IMR-90 (cell line): ENCODE measurements at regions not wholly inside any gene's neighbourhood (a gene's known extent, or its start where the extent isn't known, plus 50 kb on each side); places are given as distances from the start of the nearest gene placed in this dataset.

ENCODE experiments used
- ATAC-seq: fragments of 200-7000 bp; cut with Tn5 transposase; 2 replicates; pipeline ENCODE4 v1.9.1; 2020; ENCODE audit warnings: low read depth, mild to moderate bottlenecking, moderate library complexity
- BruUV-seq: library from RNA; stranded (reverse); fragments of 400-500 nt; replicated peaks from 2 replicates; lab custom pipeline; 2021; lab: Mats Ljungman, UMichigan
- CTCF ChIA-PET: fragments of 300-600 bp; formaldehyde crosslinking; extraction: SDS; loops from one replicate; lab custom pipeline; 2021; ENCODE audit warnings: antibody characterized with exemption; lab: Yijun Ruan, JAX
- POLR2A ChIA-PET: fragments of 300-600 bp; sonication (Branson Sonifier 250); formaldehyde crosslinking; loops from one replicate; lab custom pipeline; 2022; ENCODE audit warnings: antibody characterized with exemption; ENCODE audit not compliant: unreplicated experiment; lab: Charles Lee
- DNase-seq: peaks from one replicate; pipeline ENCODE4 v3.0.0; 2013
- H2AFZ ChIP-seq: replicated peaks from 2 replicates; pipeline ENCODE3; 2013; ENCODE audit warnings: low read length, mild to moderate bottlenecking; ENCODE audit not compliant: poor library complexity
- H2AK5ac ChIP-seq: 2 replicates; pipeline ENCODE4 v1.6.1; 2013; ENCODE audit warnings: low read depth, low read length, inconsistent platforms
- H2AK9ac ChIP-seq: replicated peaks from 2 replicates; pipeline ENCODE3; 2013; ENCODE audit warnings: mild to moderate bottlenecking, low read depth, low read length, moderate library complexity; ENCODE audit not compliant: poor library complexity
- H2BK120ac ChIP-seq: 2 replicates; pipeline ENCODE4 v1.6.1; 2013; ENCODE audit warnings: low read depth, low read length, inconsistent platforms
- H2BK15ac ChIP-seq: 3 replicates; pipeline ENCODE4 v1.6.1; 2013; ENCODE audit warnings: low read depth, low read length, inconsistent platforms
- H2BK20ac ChIP-seq: 2 replicates; pipeline ENCODE4 v1.6.1; 2013; ENCODE audit warnings: low read depth, mild to moderate bottlenecking, inconsistent platforms, low read length, moderate library complexity
- H2BK5ac ChIP-seq: 2 replicates; pipeline ENCODE4 v1.6.1; 2013; ENCODE audit warnings: mild to moderate bottlenecking, low read depth, low read length, inconsistent platforms; ENCODE audit not compliant: poor library complexity, severe bottlenecking
- H3K14ac ChIP-seq: replicated peaks from 2 replicates; pipeline ENCODE4 v1.6.1; 2013; ENCODE audit warnings: low read depth, low read length, inconsistent platforms
- H3K18ac ChIP-seq: 2 replicates; pipeline ENCODE4 v1.6.1; 2013; ENCODE audit warnings: low read depth, low read length, control low read depth
- H3K23ac ChIP-seq: 2 replicates; pipeline ENCODE4 v1.6.1; 2013; ENCODE audit warnings: low read depth, low read length, inconsistent platforms
- H3K27ac ChIP-seq: 2 replicates; pipeline ENCODE4 v1.5.1; 2013; ENCODE audit warnings: mild to moderate bottlenecking, control low read depth, low read length; ENCODE audit not compliant: insufficient read depth
- H3K27me3 ChIP-seq: 2 replicates; pipeline ENCODE4 v1.6.1; 2013; ENCODE audit warnings: low read length; ENCODE audit not compliant: control insufficient read depth, insufficient read depth
- H3K36me3 ChIP-seq: 2 replicates; pipeline ENCODE4 v1.6.1; 2013; ENCODE audit warnings: low read length, mixed read lengths; ENCODE audit not compliant: control insufficient read depth, insufficient read depth
- H3K4ac ChIP-seq: 2 replicates; pipeline ENCODE4 v1.6.1; 2013; ENCODE audit warnings: low read depth, low read length, inconsistent platforms
- H3K4me1 ChIP-seq: 2 replicates; pipeline ENCODE4 v1.6.1; 2013; ENCODE audit warnings: low read length, mixed read lengths; ENCODE audit not compliant: control insufficient read depth, insufficient read depth
- H3K4me2 ChIP-seq: 2 replicates; pipeline ENCODE4 v1.6.1; 2013; ENCODE audit warnings: low read depth, mild to moderate bottlenecking, control low read depth, low read length, moderate library complexity
- H3K4me3 ChIP-seq: 2 replicates; pipeline ENCODE4 v1.5.1; 2013; ENCODE audit warnings: low read depth, mild to moderate bottlenecking, control low read depth, low read length, moderate library complexity; ENCODE audit not compliant: insufficient read depth
- H3K56ac ChIP-seq: 2 replicates; pipeline ENCODE4 v1.6.1; 2013; ENCODE audit warnings: low read length, inconsistent platforms; ENCODE audit not compliant: insufficient read depth; ENCODE audit errors: extremely low read depth
- H3K79me1 ChIP-seq, 2 experiments: 2 replicates each; pipeline ENCODE4 v1.6.1; 2013; ENCODE audit warnings: low read length in 2 of 2, inconsistent platforms in 1 of 2, low read depth in 1 of 2
- H3K9ac ChIP-seq: 2 replicates; pipeline ENCODE4 v1.6.1; 2013; ENCODE audit warnings: low read depth, low read length, control low read depth
- H3K9me1 ChIP-seq: 2 replicates; pipeline ENCODE4 v1.6.1; 2013; ENCODE audit warnings: low read length, inconsistent platforms; ENCODE audit not compliant: insufficient read depth
- H3K9me3 ChIP-seq: 2 replicates; pipeline ENCODE4 v1.6.1; 2013; ENCODE audit warnings: low read length; ENCODE audit not compliant: control insufficient read depth, insufficient read depth
- H4K20me1 ChIP-seq: 2 replicates; pipeline ENCODE4 v1.6.1; 2013; ENCODE audit warnings: low read length, inconsistent platforms; ENCODE audit not compliant: insufficient read depth
- H4K5ac ChIP-seq: 2 replicates; pipeline ENCODE4 v1.6.1; 2013; ENCODE audit warnings: mild to moderate bottlenecking, low read depth, low read length, control low read depth
- H4K8ac ChIP-seq, 2 experiments: 2 replicates each; pipeline ENCODE4 v1.6.1; 2013; ENCODE audit warnings: low read depth in 2 of 2, low read length in 2 of 2, control low read depth in 1 of 2, inconsistent platforms in 1 of 2
- H4K91ac ChIP-seq: 2 replicates; pipeline ENCODE4 v1.6.1; 2013; ENCODE audit warnings: low read depth, low read length, inconsistent platforms; ENCODE audit not compliant: insufficient read depth
- CHD1 ChIP-seq: IDR thresholded peaks from 2 replicates; pipeline ENCODE4 v1.6.1; 2012; ENCODE audit warnings: low read depth, low read length, improper control_type of control experiment
- CTCF ChIP-seq: conservative IDR thresholded peaks from 2 replicates; pipeline ENCODE4 v1.5.1; 2012; ENCODE audit warnings: mild to moderate bottlenecking, low read depth, low read length, improper control_type of control experiment
- ELK1 ChIP-seq: fragments of 150-350 bp; IDR thresholded peaks from 2 replicates; pipeline ENCODE4 v1.6.1; 2016; ENCODE audit warnings: low read depth, mild to moderate bottlenecking, low read length, moderate library complexity, borderline replicate concordance
- WGBS, 2 experiments: methylation state at CpG; one replicate each; pipeline versions ENCODE4 v1.1.5 to v1.1.7; 2013; ENCODE audit warnings: missing lambda C conversion rate in 2 of 2; ENCODE audit not compliant: insufficient read length in 1 of 2; ENCODE audit errors: extremely low coverage in 2 of 2; 5-methylcytosine and 5-hydroxymethylcytosine counted together
- dilution Hi-C: fragments of 300-500 bp; cut with HindIII; formaldehyde crosslinking; loops from one replicate; pipeline ENCODE4 v1.14.3; 2018; ENCODE audit warnings: low sequenced_read_pairs; ENCODE audit not compliant: unreplicated experiment
- in situ Hi-C: fragments of 300-500 bp; cut with MboI; formaldehyde crosslinking; loops from 3 replicates; pipeline ENCODE4 v1.14.3; 2019; ENCODE audit warnings: low sequenced_read_pairs, inconsistent platforms, mixed read lengths
- intact Hi-C: fragments of 100-400 bp; cut with micrococcal nuclease; formaldehyde crosslinking; loops from 2 replicates; pipeline ENCODE4 v1.10.0; 2022

- ATAC-seq = peak; percentile 44; the same call in 1 of the 2 replicates
Observed at GRCh38 chr12:5244513-5244972, 187.4 kb upstream of the NTF3 start.

More at GRCh38 chr12:5244513-5244972, 187.4 kb upstream of the NTF3 start:
- Histone ChIP-seq H3K4me1 (peaks cover 3% of the 10 kb centered on the region; the same call in 1 of the 2 replicates), H3K14ac (no peak overlapping the region; the same call in 1 of the 2 replicates), H3K27ac (no peak overlapping the region), H2BK5ac (no peak overlapping the region), H3K4me3 (no peak overlapping the region), H4K5ac (no peak overlapping the region), H3K23ac (no peak overlapping the region), H3K56ac (no peak overlapping the region), H2BK120ac (no peak overlapping the region), H3K9me3 (no peaks in the 10 kb centered on the region), H3K9me1 (no peaks in the 10 kb centered on the region), H3K4ac (no peak overlapping the region), H2AK5ac (no peak overlapping the region), H2AK9ac (no peak overlapping the region), H3K36me3 (no peaks in the 10 kb centered on the region), H3K4me2 (no peak overlapping the region), H2BK15ac (no peak overlapping the region), H4K8ac (no peak overlapping the region), H3K18ac (no peak overlapping the region), H4K91ac (no peak overlapping the region), H3K79me1 (no peaks in the 10 kb centered on the region), H2AFZ (peak overlapping the region; percentile 28), H2BK20ac (no peak overlapping the region), H4K20me1 (no peaks in the 10 kb centered on the region), H3K27me3 (peaks cover 7% of the 10 kb centered on the region), H3K9ac (no peak overlapping the region)
- intact Hi-C loops = no loop called here
- in situ Hi-C loops = no loop called here
- dilution Hi-C loops = no loop called here
- POLR2A ChIA-PET = no interaction called here
- no peak for DNase-seq
- no TSS peak for BruUV-seq
- TF ChIP-seq ELK1 (no peak), CHD1 (no peak), CTCF (no peak)
- no CpG with 5 or more reads among the region's 5 CpGs for WGBS, 2 experiments
- CTCF ChIA-PET = no interaction called here
